ENCODE measurements at regions not wholly inside any gene's neighbourhood (a gene's known extent, or its start where the extent isn't known, plus 50 kb on each side); places are given as distances from the start of the nearest gene placed in this dataset.

- TF ChIP-seq ARNTL (CRISPR knock-in tag; IDR thresholded peaks at IDR 0.05; ENCODE audit: borderline replicate concordance, low read depth): no peak
- no peak for TF ChIP-seq TOX (CRISPR knock-in tag; IDR thresholded peaks at IDR 0.05; ENCODE audit: borderline replicate concordance)
- TF ChIP-seq BACH2 (CRISPR knock-in tag; IDR thresholded peaks at IDR 0.05; ENCODE audit: borderline replicate concordance): no peak
- no peak for TF ChIP-seq ZC3H10 (CRISPR knock-in tag; IDR thresholded peaks at IDR 0.05)
- no peak for TF ChIP-seq ZFP30 (CRISPR knock-in tag; IDR thresholded peaks at IDR 0.05)
- no peak for TF ChIP-seq PATZ1 (CRISPR knock-in tag; IDR thresholded peaks at IDR 0.05; ENCODE audit: borderline replicate concordance)
- TF ChIP-seq RARB (CRISPR knock-in tag; IDR thresholded peaks at IDR 0.05): no peak
- TF ChIP-seq POU6F1 (CRISPR knock-in tag; IDR thresholded peaks at IDR 0.05; ENCODE audit: borderline replicate concordance, low read depth): no peak
- no peak for TF ChIP-seq PPARA (CRISPR knock-in tag; IDR thresholded peaks at IDR 0.05; ENCODE audit: borderline replicate concordance)
- no peak for TF ChIP-seq ISL1 (CRISPR knock-in tag; IDR thresholded peaks at IDR 0.05)
- no peak for TF ChIP-seq ZNF565 (CRISPR knock-in tag; conservative IDR thresholded peaks at IDR 0.05; ENCODE audit: low read depth)
- no peak for TF ChIP-seq CSDC2 (CRISPR knock-in tag; IDR thresholded peaks at IDR 0.05)
- no peak for TF ChIP-seq CREB5 (CRISPR knock-in tag; IDR thresholded peaks at IDR 0.05; ENCODE audit: low read depth)
- TF ChIP-seq ZNF70 (CRISPR knock-in tag; IDR thresholded peaks at IDR 0.05): no peak
Observed at GRCh38 chr1:57887964-57888491, 464.2 kb upstream of the DAB1 start.
